ENCODE measurements at regions not wholly inside any gene's neighbourhood (a gene's known extent, or its start where the extent isn't known, plus 50 kb on each side); places are given as distances from the start of the nearest gene placed in this dataset.

DNA sequence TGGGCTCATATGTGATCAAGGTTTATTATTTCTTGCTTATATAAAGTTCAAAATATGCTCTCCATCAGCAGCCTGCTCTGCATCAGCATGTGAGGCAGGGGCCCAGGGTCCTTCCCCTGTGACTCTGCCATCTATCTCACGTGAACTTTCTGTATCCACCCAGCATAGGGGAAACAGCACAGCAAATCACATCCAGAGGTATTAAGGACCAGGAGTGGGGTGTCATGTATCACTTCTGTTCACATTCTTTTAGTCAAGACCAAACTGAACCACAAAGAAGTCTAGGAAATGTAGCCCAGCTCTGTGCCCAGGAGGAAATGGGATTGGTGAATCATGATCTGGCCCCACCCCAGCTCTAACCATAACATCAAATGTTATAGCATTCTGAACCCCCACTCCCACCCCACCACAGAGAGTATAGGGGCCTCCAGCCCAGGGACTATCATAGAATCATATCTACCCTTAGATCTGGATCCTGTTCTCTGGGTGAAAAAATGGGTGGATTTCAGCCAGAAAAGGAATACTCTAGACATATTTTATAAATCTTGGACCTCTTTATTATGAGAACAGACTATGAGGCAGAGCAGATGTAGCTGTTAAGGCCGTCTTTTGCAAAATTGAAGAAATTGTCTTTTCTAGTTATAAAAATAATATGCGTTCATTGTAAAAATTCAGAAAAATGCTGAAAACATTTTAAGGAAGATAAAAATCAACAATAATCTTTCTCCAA is 473.7 kb downstream of the ARHGEF28 start:
- TF ChIP-seq, protein P1, sequence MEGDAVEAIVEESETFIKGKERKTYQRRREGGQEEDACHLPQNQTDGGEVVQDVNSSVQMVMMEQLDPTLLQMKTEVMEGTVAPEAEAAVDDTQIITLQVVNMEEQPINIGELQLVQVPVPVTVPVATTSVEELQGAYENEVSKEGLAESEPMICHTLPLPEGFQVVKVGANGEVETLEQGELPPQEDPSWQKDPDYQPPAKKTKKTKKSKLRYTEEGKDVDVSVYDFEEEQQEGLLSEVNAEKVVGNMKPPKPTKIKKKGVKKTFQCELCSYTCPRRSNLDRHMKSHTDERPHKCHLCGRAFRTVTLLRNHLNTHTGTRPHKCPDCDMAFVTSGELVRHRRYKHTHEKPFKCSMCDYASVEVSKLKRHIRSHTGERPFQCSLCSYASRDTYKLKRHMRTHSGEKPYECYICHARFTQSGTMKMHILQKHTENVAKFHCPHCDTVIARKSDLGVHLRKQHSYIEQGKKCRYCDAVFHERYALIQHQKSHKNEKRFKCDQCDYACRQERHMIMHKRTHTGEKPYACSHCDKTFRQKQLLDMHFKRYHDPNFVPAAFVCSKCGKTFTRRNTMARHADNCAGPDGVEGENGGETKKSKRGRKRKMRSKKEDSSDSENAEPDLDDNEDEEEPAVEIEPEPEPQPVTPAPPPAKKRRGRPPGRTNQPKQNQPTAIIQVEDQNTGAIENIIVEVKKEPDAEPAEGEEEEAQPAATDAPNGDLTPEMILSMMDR (IDR thresholded peaks at IDR 0.05 in 2 of 3, conservative IDR thresholded peaks at IDR 0.05 in 1 of 3; ENCODE audit: borderline replicate concordance in 1 of 3, insufficient read depth in 1 of 3, low read depth in 2 of 3, low read length in 2 of 3): no peak
- no peak for TF ChIP-seq EZH2 (IDR thresholded peaks at IDR 0.05)
- no peak for TF ChIP-seq EZH2phosphoT487 (IDR thresholded peaks at IDR 0.05; ENCODE audit: borderline replicate concordance)
- TF ChIP-seq POLR2AphosphoS5 (IDR thresholded peaks at IDR 0.05; ENCODE audit: low read depth, low read length): no peak
- no peak for TF ChIP-seq POLR2A (IDR thresholded peaks at IDR 0.05; ENCODE audit: borderline replicate concordance, extremely low read depth, insufficient read depth, insufficient read length)
- no peak for TF ChIP-seq CEBPB (IDR thresholded peaks at IDR 0.05; ENCODE audit: low read depth)
- TF ChIP-seq ZFX (IDR thresholded peaks at IDR 0.05): no peak
- TF ChIP-seq, protein P2, sequence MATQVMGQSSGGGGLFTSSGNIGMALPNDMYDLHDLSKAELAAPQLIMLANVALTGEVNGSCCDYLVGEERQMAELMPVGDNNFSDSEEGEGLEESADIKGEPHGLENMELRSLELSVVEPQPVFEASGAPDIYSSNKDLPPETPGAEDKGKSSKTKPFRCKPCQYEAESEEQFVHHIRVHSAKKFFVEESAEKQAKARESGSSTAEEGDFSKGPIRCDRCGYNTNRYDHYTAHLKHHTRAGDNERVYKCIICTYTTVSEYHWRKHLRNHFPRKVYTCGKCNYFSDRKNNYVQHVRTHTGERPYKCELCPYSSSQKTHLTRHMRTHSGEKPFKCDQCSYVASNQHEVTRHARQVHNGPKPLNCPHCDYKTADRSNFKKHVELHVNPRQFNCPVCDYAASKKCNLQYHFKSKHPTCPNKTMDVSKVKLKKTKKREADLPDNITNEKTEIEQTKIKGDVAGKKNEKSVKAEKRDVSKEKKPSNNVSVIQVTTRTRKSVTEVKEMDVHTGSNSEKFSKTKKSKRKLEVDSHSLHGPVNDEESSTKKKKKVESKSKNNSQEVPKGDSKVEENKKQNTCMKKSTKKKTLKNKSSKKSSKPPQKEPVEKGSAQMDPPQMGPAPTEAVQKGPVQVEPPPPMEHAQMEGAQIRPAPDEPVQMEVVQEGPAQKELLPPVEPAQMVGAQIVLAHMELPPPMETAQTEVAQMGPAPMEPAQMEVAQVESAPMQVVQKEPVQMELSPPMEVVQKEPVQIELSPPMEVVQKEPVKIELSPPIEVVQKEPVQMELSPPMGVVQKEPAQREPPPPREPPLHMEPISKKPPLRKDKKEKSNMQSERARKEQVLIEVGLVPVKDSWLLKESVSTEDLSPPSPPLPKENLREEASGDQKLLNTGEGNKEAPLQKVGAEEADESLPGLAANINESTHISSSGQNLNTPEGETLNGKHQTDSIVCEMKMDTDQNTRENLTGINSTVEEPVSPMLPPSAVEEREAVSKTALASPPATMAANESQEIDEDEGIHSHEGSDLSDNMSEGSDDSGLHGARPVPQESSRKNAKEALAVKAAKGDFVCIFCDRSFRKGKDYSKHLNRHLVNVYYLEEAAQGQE (IDR thresholded peaks at IDR 0.05; ENCODE audit: low read depth): no peak
- no peak for TF ChIP-seq RAD21 (IDR thresholded peaks at IDR 0.05; ENCODE audit: low read depth)
- no peak for TF ChIP-seq FOSL1 (IDR thresholded peaks at IDR 0.05; ENCODE audit: low read depth)
- no peak for TF ChIP-seq EGR1 (IDR thresholded peaks at IDR 0.05; ENCODE audit: low read depth)
- TF ChIP-seq, protein P3, sequence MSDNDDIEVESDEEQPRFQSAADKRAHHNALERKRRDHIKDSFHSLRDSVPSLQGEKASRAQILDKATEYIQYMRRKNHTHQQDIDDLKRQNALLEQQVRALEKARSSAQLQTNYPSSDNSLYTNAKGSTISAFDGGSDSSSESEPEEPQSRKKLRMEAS (IDR thresholded peaks at IDR 0.05): no peak
- no peak for TF ChIP-seq JUND (IDR thresholded peaks at IDR 0.05)
